Stimulated activated CD8-positive, alpha-beta memory T cell treated with anti-CD3 and anti-CD28 coated beads, Interleukin-7, amount 100 ng/mL, for 48 hours (primary cell): ENCODE measurements at regions not wholly inside any gene's neighbourhood (a gene's known extent, or its start where the extent isn't known, plus 50 kb on each side); places are given as distances from the start of the nearest gene placed in this dataset.

Experiments
- DNase-seq, 2 donors: peaks; one replicate each; pipeline ENCODE4 v3.0.0-alpha.2; 2020; ENCODE audit warnings: low read depth in 1 of 2; ENCODE audit errors: extremely low read depth in 1 of 2

GRCh38 chr2:120424274-120424796 lies 78.4 kb downstream of the INHBB start:
- no peak for DNase-seq

GRCh38 chr2:120425014-120425413 lies 79.1 kb downstream of the INHBB start:
- no peak for DNase-seq

GRCh38 chr2:120428748-120429147 lies 82.8 kb downstream of the INHBB start:
- no peak for DNase-seq

- DNase-seq = no peak
Observed at GRCh38 chr2:120429586-120430500, 83.9 kb downstream of the INHBB start.

GRCh38 chr2:120430501-120430830 lies 84.5 kb downstream of the INHBB start:
- DNase-seq = no peak

- DNase-seq = no peak
Observed at GRCh38 chr2:120430957-120431356, 85.0 kb downstream of the INHBB start.

- no peak for DNase-seq
Observed at GRCh38 chr2:120431386-120432292, 85.7 kb downstream of the INHBB start.

GRCh38 chr2:120432293-120432975 lies 86.5 kb downstream of the INHBB start:
- DNase-seq = no peak

- no peak for DNase-seq
Observed at GRCh38 chr2:120432976-120433815, 87.3 kb downstream of the INHBB start.

- no peak for DNase-seq
Observed at GRCh38 chr2:120433816-120434290, 87.9 kb downstream of the INHBB start.

- no peak for DNase-seq
Observed at GRCh38 chr2:120434492-120435308, 88.8 kb downstream of the INHBB start.

GRCh38 chr2:120435671-120436459 lies 89.9 kb downstream of the INHBB start:
- no peak for DNase-seq

GRCh38 chr2:120436460-120436739 lies 90.5 kb downstream of the INHBB start:
- DNase-seq = no peak

- no peak for DNase-seq
Observed at GRCh38 chr2:120436885-120437603, 91.1 kb downstream of the INHBB start.

GRCh38 chr2:120437604-120438000 lies 91.7 kb downstream of the INHBB start:
- no peak for DNase-seq

GRCh38 chr2:120438301-120439066 lies 92.5 kb downstream of the INHBB start:
- DNase-seq = no peak

GRCh38 chr2:120439067-120439368 lies 93.1 kb downstream of the INHBB start:
- DNase-seq = no peak
